ENCODE measurements at regions not wholly inside any gene's neighbourhood (a gene's known extent, or its start where the extent isn't known, plus 50 kb on each side); places are given as distances from the start of the nearest gene placed in this dataset.

- H3F3A ChIP-seq (ENCODE audit: low read depth), result no peaks in the 10 kb centered on the region
- TF ChIP-seq EZH2phosphoT487 (IDR thresholded peaks at IDR 0.05; ENCODE audit: borderline replicate concordance), result no peak
- TF ChIP-seq CTCF (conservative IDR thresholded peaks at IDR 0.05; ENCODE audit: low read length), result no peak
- H4K20me1 ChIP-seq (ENCODE audit: insufficient read depth, low read length, poor library complexity, severe bottlenecking), result no peaks in the 10 kb centered on the region
- H3K79me2 ChIP-seq (ENCODE audit: insufficient read depth, low read length), result no peaks in the 10 kb centered on the region
- H3K9me3 ChIP-seq (ENCODE audit: insufficient read depth, low read depth, low read length), result no peaks in the 10 kb centered on the region
- H3K4me2 ChIP-seq (ENCODE audit: low read depth, low read length, poor library complexity, severe bottlenecking), result no peak overlapping the region
- no peaks in the 10 kb centered on the region for H3K4me1 ChIP-seq (ENCODE audit: insufficient read depth, low read length, poor library complexity, severe bottlenecking)
- H3K4me3 ChIP-seq (ENCODE audit: low read length, poor library complexity, severe bottlenecking), result no peak overlapping the region
- H2AFZ ChIP-seq (ENCODE audit: low read length), result no peak overlapping the region
- H3K27me3 ChIP-seq (ENCODE audit: insufficient read depth, low read length, poor library complexity, severe bottlenecking), result no peaks in the 10 kb centered on the region
- no peaks in the 10 kb centered on the region for H3K36me3 ChIP-seq (ENCODE audit: insufficient read depth, low read length)
- H3K9me2 ChIP-seq (replicated peaks; ENCODE audit: low read depth, low read length), result no peaks in the 10 kb centered on the region
- no peak overlapping the region for H3K9ac ChIP-seq (ENCODE audit: low read depth, low read length, poor library complexity, severe bottlenecking)
Observed at GRCh38 chr2:7819850-7820249, 862.0 kb upstream of the ID2 start.

- no peak overlapping the region for H3K4me3 ChIP-seq (ENCODE audit: low read length, poor library complexity, severe bottlenecking)
Observed at GRCh38 chr2:7824211-7824610, 857.6 kb upstream of the ID2 start.

GRCh38 chr2:7825591-7826312 is 856.1 kb upstream of the ID2 start:
- Histone ChIP-seq H2AFZ (ENCODE audit: low read length) (no peak overlapping the region), H3K4me3 (ENCODE audit: low read length, poor library complexity, severe bottlenecking) (no peak overlapping the region), H3K9me3 (ENCODE audit: insufficient read depth, low read depth, low read length) (no peaks in the 10 kb centered on the region)

More at GRCh38 chr2:7824211-7824610, 857.6 kb upstream of the ID2 start:
- Histone ChIP-seq H3K36me3 (ENCODE audit: insufficient read depth, low read length) (no peaks in the 10 kb centered on the region), H3K27me3 (ENCODE audit: insufficient read depth, low read length, poor library complexity, severe bottlenecking) (no peaks in the 10 kb centered on the region), H3K9me3 (ENCODE audit: insufficient read depth, low read depth, low read length) (no peaks in the 10 kb centered on the region), H3K4me1 (ENCODE audit: insufficient read depth, low read length, poor library complexity, severe bottlenecking) (no peaks in the 10 kb centered on the region), H3K9me2 (replicated peaks; ENCODE audit: low read depth, low read length) (no peaks in the 10 kb centered on the region), H3K4me2 (ENCODE audit: low read depth, low read length, poor library complexity, severe bottlenecking) (no peak overlapping the region), H4K20me1 (ENCODE audit: insufficient read depth, low read length, poor library complexity, severe bottlenecking) (no peaks in the 10 kb centered on the region), H3K79me2 (ENCODE audit: insufficient read depth, low read length) (no peaks in the 10 kb centered on the region), H3F3A (ENCODE audit: low read depth) (no peaks in the 10 kb centered on the region), H3K9ac (ENCODE audit: low read depth, low read length, poor library complexity, severe bottlenecking) (no peak overlapping the region), H2AFZ (ENCODE audit: low read length) (no peak overlapping the region)
- TF ChIP-seq EZH2phosphoT487 (IDR thresholded peaks at IDR 0.05; ENCODE audit: borderline replicate concordance) (no peak), CTCF (conservative IDR thresholded peaks at IDR 0.05; ENCODE audit: low read length) (no peak)

More at GRCh38 chr2:7825591-7826312, 856.1 kb upstream of the ID2 start:
- no peaks in the 10 kb centered on the region for H3K79me2 ChIP-seq (ENCODE audit: insufficient read depth, low read length)
- no peaks in the 10 kb centered on the region for H3K36me3 ChIP-seq (ENCODE audit: insufficient read depth, low read length)
- no peaks in the 10 kb centered on the region for H3K4me1 ChIP-seq (ENCODE audit: insufficient read depth, low read length, poor library complexity, severe bottlenecking)
- no peaks in the 10 kb centered on the region for H3F3A ChIP-seq (ENCODE audit: low read depth)
- no peak overlapping the region for H3K9ac ChIP-seq (ENCODE audit: low read depth, low read length, poor library complexity, severe bottlenecking)
- no peaks in the 10 kb centered on the region for H4K20me1 ChIP-seq (ENCODE audit: insufficient read depth, low read length, poor library complexity, severe bottlenecking)
- H3K27me3 ChIP-seq (ENCODE audit: insufficient read depth, low read length, poor library complexity, severe bottlenecking), result no peaks in the 10 kb centered on the region
- H3K9me2 ChIP-seq (replicated peaks; ENCODE audit: low read depth, low read length), result no peaks in the 10 kb centered on the region
- no peak overlapping the region for H3K4me2 ChIP-seq (ENCODE audit: low read depth, low read length, poor library complexity, severe bottlenecking)
- TF ChIP-seq CTCF (conservative IDR thresholded peaks at IDR 0.05; ENCODE audit: low read length) (no peak), EZH2phosphoT487 (IDR thresholded peaks at IDR 0.05; ENCODE audit: borderline replicate concordance) (no peak)

Measured in Loucy (cell line).